ENCODE measurements at regions not wholly inside any gene's neighbourhood (a gene's known extent, or its start where the extent isn't known, plus 50 kb on each side); places are given as distances from the start of the nearest gene placed in this dataset.

GRCh38 chr13:66180836-66181235 is 1049.3 kb downstream of the PCDH9 start:
- Mint-ChIP-seq H3K27ac (no peak overlapping the region), H3K4me1 (no peaks in the 10 kb centered on the region), H3K27me3 (ENCODE audit: low read depth) (peaks cover 1% of the 10 kb centered on the region; the same call in 1 of the 2 replicates), H3K36me3 (ENCODE audit: insufficient read depth in 1 of 3, low read depth in 3 of 3) (no peaks in the 10 kb centered on the region; a peak in 1 of 7 replicates), H3K4me3 (no peak overlapping the region), H3K9me3 (no peaks in the 10 kb centered on the region)
- H2AK5ac ChIP-seq (ENCODE audit: insufficient read length, low read length), result no peak overlapping the region
- H2BK12ac ChIP-seq (ENCODE audit: insufficient read length, low read depth, low read length), result no peak overlapping the region
- H4K8ac ChIP-seq (replicated peaks; ENCODE audit: insufficient read length, low read depth, low read length), result no peak overlapping the region
- no peak for DNase-seq
- no peak overlapping the region for H3K4me2 ChIP-seq (ENCODE audit: insufficient read depth, insufficient read length, low read length)
- H2AFZ ChIP-seq (ENCODE audit: low read length), result no peak overlapping the region
- H3K23me2 ChIP-seq (ENCODE audit: insufficient read length, low read depth, low read length, poor library complexity, severe bottlenecking), result no peaks in the 10 kb centered on the region
- no peak overlapping the region for H3K9ac ChIP-seq (ENCODE audit: extremely low read depth, insufficient read length, low read length)
- no peak overlapping the region for H3K27ac ChIP-seq (ENCODE audit: insufficient read length, low read depth, low read length)
- H3K9me3 ChIP-seq (ENCODE audit: control insufficient read depth, low read depth, low read length), result no peaks in the 10 kb centered on the region
- TF ChIP-seq CTCF (conservative IDR thresholded peaks at IDR 0.05), result no peak
- no peak overlapping the region for H2BK20ac ChIP-seq (ENCODE audit: low read depth, low read length, poor library complexity, severe bottlenecking)
- no peak overlapping the region for H3K18ac ChIP-seq (ENCODE audit: insufficient read length, low read depth, low read length)
- no peaks in the 10 kb centered on the region for H3K79me2 ChIP-seq (ENCODE audit: insufficient read depth, low read length)
- H4K91ac ChIP-seq (ENCODE audit: insufficient read length, low read depth, low read length), result no peak overlapping the region
- H2BK15ac ChIP-seq (ENCODE audit: low read depth, low read length), result no peak overlapping the region
- no peaks in the 10 kb centered on the region for H4K20me1 ChIP-seq (ENCODE audit: control insufficient read depth, insufficient read depth, insufficient read length)
- H3K27me3 ChIP-seq (ENCODE audit: insufficient read depth, low read length), result no peaks in the 10 kb centered on the region
- H3K14ac ChIP-seq (ENCODE audit: insufficient read depth, low read length), result no peak overlapping the region
- H3K4me1 ChIP-seq (ENCODE audit: insufficient read depth, low read length), result no peaks in the 10 kb centered on the region
- H3K56ac ChIP-seq (ENCODE audit: insufficient read length, low read depth, low read length), result no peak overlapping the region
- no peak overlapping the region for H2BK120ac ChIP-seq (ENCODE audit: low read depth, low read length, poor library complexity, severe bottlenecking)
- H3K79me1 ChIP-seq (ENCODE audit: insufficient read depth, low read depth, low read length, poor library complexity, severe bottlenecking), result no peaks in the 10 kb centered on the region
- no peak overlapping the region for H3T11ph ChIP-seq (ENCODE audit: low read length)
- no peak overlapping the region for H2BK5ac ChIP-seq (ENCODE audit: insufficient read length, low read length)
- no peak overlapping the region for H3K4ac ChIP-seq (ENCODE audit: low read depth, low read length)
- no CpG with 5 or more reads among the region's 2 CpGs for WGBS (ENCODE audit: extremely low coverage, insufficient read length, low lambda C conversion rate)
- H4K5ac ChIP-seq (ENCODE audit: insufficient read length, low read depth, low read length), result no peak overlapping the region
- H3K23ac ChIP-seq (ENCODE audit: insufficient read length, low read depth, low read length), result no peak overlapping the region
